NCI-H446 (cell line): ENCODE measurements at regions not wholly inside any gene's neighbourhood (a gene's known extent, or its start where the extent isn't known, plus 50 kb on each side); places are given as distances from the start of the nearest gene placed in this dataset.

Experiments used
- DNase-seq, 2 experiments: peaks; one replicate each; lab custom pipeline; 2025; lab: John Stamatoyannopoulos, UW

GRCh38 chr2:144943293-144943941 is 423.5 kb upstream of the ZEB2 start:
- DNase-seq, result no peak

- DNase-seq, result no peak
Measured at GRCh38 chr2:144942516-144943256, 422.8 kb upstream of the ZEB2 start.

- DNase-seq, result no peak
Measured at GRCh38 chr2:144941743-144942488, 422.0 kb upstream of the ZEB2 start.

- DNase-seq, result no peak
Measured at GRCh38 chr2:144939590-144939989, 419.7 kb upstream of the ZEB2 start.

GRCh38 chr2:144937910-144938709 is 418.2 kb upstream of the ZEB2 start:
- peak; percentile 7 to 58 for DNase-seq

GRCh38 chr2:144937066-144937465 is 417.1 kb upstream of the ZEB2 start:
- no peak for DNase-seq

GRCh38 chr2:144936442-144936841 is 416.5 kb upstream of the ZEB2 start:
- DNase-seq, result no peak

GRCh38 chr2:144935736-144936135 is 415.8 kb upstream of the ZEB2 start:
- DNase-seq, result no peak

GRCh38 chr2:144935191-144935590 is 415.3 kb upstream of the ZEB2 start:
- DNase-seq, result no peak

- no peak for DNase-seq
Measured at GRCh38 chr2:144931960-144932359, 412.0 kb upstream of the ZEB2 start.

- no peak for DNase-seq
Measured at GRCh38 chr2:144931480-144931879, 411.6 kb upstream of the ZEB2 start.

- DNase-seq, result no peak
Measured at GRCh38 chr2:144927429-144927828, 407.5 kb upstream of the ZEB2 start.

- no peak for DNase-seq
Measured at GRCh38 chr2:144925886-144926285, 406.0 kb upstream of the ZEB2 start.

GRCh38 chr2:144924827-144925226 is 404.9 kb upstream of the ZEB2 start:
- peak; percentile 26 to 68 for DNase-seq

GRCh38 chr2:144922519-144922918 is 402.6 kb upstream of the ZEB2 start:
- no peak for DNase-seq

- no peak for DNase-seq
Measured at GRCh38 chr2:144920755-144921530, 401.0 kb upstream of the ZEB2 start.

- no peak for DNase-seq
Measured at GRCh38 chr2:144914622-144915318, 394.9 kb upstream of the ZEB2 start.

GRCh38 chr2:144914113-144914512 is 394.2 kb upstream of the ZEB2 start:
- no peak for DNase-seq

- no peak for DNase-seq
Measured at GRCh38 chr2:144912206-144912605, 392.3 kb upstream of the ZEB2 start.

GRCh38 chr2:144905956-144906355 is 386.0 kb upstream of the ZEB2 start:
- no peak for DNase-seq

GRCh38 chr2:144904612-144905011 is 384.7 kb upstream of the ZEB2 start:
- no peak for DNase-seq
